ENCODE measurements at regions not wholly inside any gene's neighbourhood (a gene's known extent, or its start where the extent isn't known, plus 50 kb on each side); places are given as distances from the start of the nearest gene placed in this dataset.

DNA sequence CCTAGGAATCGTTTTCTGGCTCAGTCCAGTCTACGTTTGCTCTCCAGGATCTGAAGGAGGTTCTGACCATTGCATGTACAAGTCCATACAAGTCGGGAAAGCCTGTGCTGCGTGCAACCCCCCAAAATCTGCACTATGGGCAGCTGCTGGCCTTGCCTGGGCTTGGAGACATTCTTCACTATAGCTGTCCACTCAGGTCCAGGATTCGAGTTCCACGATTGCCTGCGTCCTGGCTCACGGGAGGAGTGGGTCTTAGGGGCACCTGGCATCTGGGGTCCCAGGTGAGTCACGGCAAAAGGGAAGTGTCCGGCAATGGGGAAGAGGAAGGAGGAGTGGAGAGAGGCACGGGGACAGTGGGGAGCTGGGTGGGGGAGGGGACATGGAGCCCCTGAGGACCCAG, 563.0 kb downstream of the BRD1 start:
- no peak for DNase-seq (ENCODE audit: low read depth in 3 of 3)

DNA sequence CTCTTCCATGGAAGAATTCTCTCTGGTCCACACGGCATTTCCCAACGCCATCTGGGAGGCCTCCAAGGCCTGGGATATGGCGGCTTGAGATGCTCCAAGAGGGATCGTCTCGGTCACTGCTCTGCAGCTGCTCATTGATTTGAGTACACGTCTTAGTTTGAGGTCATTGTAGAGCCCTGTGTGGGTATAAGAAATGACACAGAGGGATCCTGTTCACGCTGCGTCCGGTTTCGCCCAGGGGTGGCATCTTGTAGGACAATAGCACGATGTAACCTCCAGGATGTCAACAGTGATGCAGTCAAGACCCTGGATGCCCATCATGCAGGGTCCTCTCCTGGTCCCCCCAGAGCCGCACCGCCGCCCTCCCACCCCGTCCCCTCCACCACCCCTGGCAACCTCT, 564.6 kb downstream of the BRD1 start:
- DNase-seq (ENCODE audit: low read depth in 3 of 3), result no peak

DNA sequence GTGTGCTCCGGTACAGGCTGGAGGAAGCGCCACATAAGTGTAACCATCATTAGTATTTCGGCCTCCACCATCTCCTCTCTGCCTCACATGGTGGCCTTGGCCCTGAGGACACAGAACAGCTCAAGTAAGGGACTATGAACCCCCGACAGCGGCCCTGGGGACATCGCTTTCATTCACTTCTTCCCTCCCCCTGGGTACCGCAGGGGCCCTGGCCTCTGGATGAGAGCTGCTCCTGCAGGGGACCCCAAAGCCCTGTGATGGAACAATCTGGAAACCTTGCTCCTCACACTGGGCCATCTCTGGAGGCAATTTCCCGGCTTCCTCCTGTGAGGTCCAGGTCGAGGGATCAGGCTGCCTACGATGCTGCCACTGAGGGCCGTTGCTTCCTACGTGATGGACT, 565.5 kb downstream of the BRD1 start:
- DNase-seq (ENCODE audit: low read depth in 3 of 3), result no peak

DNA sequence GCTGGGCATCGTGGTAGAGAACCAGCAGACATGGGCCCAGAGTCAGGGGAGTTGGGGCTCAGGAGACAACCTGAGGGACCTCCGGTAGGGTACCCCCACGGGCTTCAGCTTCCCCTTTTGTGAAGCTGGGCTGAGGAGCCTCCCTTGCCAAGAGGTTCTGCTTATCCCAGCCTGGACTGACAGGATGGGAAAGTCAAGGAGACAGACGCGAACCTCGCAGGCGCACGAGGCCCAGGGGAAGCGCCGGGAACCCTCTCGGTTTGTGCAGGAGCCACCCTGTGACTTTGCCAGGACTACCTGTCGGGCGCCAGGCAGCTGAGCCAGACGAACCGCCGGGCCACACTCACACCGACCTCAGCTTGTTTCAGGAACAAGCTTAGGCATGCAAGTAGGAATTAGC, 566.1 kb downstream of the BRD1 start:
- no peak for DNase-seq (ENCODE audit: low read depth in 3 of 3)

DNA sequence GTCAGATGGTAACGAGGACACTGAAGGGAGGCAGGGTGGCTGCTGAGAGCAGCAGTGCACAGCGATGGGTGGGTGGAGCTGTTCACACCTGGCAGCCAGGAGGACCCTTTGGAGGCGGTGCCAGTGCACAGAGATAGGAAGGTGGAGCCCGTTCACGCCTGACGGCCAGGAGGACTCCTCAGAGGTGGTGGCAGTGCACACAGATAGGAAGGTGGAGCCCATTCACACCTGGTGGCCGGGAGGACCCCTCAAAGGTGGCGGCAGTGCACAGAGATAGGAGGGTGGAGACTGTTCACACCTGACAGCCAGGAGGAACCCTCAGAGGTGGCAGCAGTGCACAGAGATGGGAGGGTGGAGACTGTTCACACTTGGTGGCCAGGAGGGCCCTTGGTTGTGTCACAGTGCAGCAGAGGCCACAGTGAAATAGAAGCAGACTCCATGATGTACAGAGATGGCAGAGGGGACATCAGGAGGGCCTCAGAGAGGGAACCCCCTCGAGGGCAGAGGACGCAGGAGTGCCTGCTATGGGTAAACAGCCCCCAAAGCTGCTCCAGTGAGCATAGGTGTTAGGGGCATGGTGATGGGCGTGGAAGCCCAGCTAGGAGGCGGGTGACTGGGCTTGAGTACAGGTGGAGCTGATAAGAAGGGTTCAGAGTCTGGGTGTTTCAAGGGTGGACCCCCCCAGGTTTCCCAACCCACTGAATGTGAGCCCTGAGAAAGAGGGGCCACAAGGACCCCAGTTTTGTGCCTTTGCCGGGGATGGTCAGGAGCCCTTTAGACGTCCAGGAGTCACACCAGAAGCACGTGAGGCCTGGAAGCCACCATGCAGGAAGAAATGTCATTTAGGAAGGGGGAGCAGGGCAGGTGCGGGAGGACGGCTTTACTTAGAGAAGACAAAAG, 566.7 kb downstream of the BRD1 start:
- no peak for DNase-seq (ENCODE audit: low read depth in 3 of 3)

DNA sequence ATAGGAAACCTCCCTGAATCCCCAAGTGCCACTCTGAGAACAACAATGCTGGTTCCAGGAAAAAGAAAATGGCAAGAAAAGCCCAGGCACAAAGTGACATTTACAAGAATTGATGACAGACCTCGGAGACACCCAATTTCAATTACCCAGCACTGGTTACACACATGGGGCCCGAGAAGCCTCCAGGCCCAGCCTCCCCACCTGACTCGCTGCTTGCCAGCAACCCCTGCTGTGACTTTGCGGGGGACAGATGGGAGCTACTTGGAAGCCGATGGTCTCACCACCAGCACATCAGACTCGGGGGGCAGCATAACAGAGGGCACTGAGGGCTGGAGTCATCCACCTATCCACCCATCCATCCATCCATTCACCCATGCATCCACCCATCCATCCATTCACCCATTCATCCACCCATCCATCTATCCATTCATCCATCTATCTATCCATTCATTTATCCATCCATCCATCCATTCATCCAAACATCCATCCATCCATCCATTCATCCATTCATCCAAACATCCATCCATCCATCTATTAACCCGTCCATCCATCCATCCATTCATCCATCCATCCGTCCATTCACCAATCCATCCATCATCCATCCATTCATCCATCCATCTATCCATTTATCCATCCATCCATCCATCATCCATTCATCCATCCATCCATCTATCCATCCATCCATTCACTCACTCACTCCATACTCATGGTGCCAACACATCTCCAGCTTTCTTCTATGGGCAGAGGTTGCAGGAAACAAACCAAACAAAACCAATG, 567.6 kb downstream of the BRD1 start:
- DNase-seq (ENCODE audit: low read depth in 3 of 3), result no peak

DNA sequence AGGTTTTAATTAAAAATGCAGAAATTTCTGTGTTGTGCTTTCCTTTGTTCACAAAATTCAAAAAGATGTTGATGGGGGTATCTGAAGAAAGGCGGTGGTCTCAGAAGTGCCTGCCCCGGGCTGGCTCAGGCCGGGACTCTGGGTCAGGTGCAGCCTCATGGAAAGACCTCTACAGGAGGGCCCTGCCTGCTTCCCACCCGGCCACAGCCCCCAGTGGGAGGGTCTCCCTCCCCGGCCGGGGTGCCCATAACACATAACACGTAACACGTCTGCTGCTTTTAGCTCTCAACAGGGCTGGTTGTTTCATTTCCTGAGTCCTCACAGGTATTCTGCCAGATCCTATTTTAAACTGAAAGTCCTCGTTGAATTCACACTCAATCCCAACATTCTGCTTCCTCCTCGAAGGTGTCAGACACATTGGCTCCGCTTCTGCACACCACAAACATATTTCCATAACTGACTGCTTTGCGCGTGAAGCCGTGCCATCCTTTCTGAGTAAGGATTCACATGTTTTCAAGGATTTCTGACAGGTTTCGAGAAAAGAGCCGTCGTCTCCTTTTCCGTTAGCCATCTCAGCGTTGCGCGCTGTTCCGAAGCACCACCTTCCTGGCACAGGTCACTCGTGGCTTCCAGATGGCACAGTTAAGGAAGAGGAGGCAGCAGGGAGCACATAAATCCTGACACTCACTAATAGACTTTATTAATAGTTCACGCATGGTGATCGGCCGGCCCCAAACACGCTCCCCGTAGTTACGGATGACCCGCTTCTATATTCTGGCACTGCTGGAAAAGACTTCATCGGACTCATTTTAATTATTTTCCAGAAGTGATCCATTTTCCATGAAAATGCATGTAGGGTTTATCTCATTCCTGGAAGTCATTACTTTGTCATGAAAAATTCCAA, 569.3 kb downstream of the BRD1 start:
- DNase-seq (ENCODE audit: low read depth in 3 of 3), result no peak

DNA sequence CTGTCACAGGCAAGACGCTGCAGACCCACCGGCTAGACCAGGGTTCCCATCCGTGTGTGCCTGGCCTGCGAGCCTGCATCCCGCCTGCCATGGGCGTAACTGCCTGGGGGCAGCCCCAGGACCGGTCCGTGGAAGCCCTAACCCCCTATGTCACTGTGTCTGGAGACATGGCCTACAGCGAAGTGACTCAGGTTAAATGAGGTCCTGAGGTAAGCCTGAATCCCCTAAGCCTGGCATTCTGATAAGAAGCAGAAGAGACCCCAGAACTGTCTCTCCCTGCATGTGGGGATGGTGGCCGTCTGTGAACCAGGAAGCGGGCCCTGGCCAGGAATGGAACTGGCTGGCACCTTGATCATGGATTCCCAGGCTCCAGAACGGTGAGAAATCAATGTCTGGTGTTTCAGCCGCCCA, 570.1 kb downstream of the BRD1 start:
- DNase-seq (ENCODE audit: low read depth in 3 of 3), result no peak

DNA sequence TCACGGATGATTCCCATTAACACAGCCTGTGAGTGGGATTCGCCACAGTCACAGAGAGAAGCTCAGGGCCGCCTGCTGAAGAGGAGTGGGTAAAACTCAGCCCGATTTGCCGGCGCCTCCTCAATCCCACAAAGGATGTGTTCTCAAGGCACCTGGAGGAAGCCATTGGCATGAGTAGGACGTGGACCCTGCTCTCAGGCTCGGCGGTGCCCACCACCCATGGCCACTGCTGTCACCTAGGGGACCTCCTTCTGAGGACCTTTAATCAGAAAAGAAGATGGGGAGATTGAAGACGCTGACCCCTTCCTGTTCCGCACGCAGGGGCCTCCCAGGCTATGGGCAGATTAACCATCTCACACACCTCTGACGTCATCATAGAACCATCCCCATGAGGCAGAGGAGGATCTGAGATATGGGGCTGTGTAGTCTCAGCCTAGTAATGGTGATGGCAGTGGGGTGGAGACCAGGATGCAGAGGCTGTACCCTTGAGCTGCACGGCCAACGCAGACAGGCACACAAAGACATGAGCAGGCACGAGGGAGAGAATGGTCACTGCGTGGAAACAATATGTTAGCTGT, 571.8 kb downstream of the BRD1 start:
- no peak for DNase-seq (ENCODE audit: low read depth in 3 of 3)

DNA sequence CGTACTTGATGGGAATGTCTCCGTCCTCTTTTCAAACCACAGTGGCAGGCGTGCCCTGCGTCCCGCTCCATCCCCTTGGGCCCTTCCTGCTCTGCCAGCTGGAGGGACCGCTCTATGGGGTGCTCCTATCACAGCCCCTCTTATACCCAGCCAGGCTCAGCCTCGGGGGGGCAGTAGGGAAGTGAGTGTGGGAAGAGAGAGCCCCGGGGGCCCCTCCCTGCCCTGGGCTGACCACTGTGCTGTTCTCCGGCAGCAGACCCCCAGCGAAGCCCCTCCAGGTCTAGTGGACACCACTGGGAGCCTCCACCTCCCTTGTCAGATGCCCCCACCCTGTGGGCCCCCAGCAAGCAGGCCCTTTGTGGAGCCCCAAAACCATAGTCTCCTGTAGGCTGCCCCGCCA, 572.5 kb downstream of the BRD1 start:
- DNase-seq (ENCODE audit: low read depth in 3 of 3), result no peak

DNA sequence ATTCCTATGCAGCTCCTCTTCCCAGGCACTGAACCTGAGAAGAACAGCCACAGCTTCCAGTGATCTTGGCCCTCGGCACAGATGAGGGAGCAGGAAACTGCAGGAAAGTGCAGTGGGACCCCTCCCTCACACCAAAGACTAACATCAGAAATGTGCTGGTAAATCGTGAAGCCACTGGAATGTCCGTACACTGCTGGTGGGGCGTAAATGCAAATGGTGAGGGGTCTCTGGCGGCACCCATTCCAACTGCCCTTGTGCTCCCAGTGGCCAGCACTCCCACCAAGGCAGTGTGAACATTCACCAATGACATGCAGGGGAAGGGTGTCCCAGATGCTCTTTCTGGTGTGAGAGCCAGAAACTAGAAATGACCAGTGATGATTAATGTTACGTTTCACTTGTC, 574.0 kb downstream of the BRD1 start:
- DNase-seq (ENCODE audit: low read depth in 3 of 3), result no peak

DNA sequence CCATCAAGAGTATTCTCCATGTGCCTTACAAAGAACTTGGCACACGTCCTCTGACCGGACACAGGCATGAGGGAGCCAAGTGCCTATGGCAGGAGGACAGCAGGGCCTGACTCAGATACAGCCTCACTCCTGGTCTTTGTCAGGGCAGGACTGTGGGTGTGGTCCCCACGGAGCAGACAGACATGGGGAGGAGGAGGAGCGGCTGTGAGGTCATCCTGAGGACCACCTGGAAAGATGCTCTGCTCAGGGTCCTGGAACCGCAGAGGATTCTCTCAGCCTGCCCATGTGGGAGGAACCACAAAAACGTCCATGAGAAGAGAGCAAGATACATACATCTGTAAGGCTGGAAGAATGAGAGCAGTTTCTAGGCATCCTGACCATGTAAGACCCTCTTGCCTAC, 576.3 kb downstream of the BRD1 start:
- no peak for DNase-seq (ENCODE audit: low read depth in 3 of 3)

DNA sequence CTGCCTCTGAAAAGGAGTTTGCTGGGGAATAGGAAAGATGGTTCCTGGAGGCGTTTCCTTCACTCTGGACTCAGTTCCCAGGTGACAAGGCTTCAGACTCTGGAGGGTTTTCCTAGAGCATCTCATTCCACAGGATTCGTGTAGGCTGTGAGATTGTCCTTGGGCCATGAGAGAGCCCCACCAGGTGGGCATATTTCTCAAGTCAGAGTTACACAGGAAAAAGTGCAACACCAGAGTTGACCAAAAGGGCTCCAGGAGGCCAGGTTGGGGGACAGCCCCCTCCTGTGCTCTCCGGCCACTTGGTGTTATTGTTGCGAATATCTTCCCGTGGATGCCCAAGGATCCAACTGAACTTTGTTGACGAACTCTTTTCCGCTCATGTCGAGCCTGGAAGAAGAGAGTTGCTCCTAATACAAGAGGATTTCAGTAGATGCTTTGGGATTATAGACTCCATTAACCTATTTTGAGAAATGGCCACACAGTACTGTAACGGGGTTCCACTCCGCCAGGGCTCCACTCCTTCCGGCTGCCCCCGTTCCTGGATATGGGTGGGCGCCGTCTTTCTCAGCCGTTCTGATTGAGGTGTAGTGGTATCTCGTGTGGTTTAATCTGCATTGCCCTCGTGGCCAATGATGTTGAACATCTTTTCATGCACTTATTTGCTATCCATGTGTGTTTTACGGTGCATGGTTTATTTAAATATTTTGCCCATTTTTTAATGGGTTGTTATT, 580.3 kb downstream of the BRD1 start:
- no peak for DNase-seq (ENCODE audit: low read depth in 3 of 3)

DNA sequence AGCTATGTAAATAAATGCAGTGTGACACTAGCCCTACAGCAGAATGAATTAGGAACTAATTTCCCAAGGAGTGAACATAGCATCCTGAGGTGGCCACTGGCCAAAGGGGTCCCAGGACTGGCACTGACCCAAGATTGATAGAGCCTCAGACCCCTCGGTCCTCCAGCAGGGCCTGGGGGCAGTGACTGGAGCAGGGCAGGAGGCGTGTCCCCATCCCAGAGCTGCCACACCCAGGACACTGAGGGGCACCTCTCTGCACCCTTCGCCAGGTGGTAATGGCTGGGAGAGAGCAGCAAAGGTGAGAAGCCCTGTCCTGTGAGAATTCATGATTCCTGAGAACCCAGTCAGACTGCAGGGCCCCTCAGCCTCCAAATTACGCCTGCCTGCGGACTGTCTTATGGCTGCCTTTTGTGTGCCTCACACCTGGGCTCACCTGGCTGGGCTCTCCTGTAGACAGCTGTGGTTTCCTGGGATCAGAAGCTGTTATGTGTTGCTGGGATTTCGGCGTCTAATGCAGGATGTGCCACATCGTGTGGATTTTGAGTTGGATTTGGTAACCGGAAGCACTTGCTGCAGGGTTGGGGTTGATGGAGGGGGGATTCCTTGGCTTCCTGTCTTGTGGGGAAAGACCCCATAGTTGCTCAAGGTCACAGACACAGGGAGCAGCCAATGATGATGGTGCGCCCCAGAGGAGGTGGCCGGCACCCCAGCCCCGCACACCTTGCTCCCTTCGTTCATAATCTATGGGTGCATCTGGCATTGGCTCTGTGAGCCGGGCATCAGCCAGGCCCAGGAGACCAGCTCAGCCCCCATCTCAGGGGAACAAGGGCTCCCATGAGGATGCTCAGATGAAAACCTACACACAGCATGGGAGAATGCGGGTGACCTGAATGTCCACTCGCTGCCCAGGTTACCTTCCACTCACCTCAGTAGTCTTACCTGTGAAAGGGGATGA, 582.9 kb downstream of the BRD1 start:
- DNase-seq (ENCODE audit: low read depth in 3 of 3), result no peak

DNA sequence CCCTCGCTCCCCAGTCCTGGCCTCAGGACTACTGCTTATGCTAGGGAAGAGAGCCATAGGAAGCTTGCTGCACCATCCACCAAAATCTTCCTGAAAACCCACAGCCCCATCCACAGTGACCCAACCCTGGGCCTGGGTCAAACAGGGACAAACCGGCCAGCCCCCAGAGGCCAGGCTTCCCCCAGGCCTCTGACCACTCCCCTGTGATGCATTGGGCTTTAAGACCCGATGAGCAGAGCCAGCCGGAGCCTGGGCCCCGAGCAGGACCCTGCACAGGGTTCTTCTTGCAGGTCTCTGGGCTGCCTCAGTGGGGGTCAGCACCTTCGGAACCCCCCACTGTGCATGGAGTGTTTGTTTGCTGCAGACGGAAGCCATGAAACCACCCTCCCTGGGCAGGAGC, 583.7 kb downstream of the BRD1 start:
- DNase-seq (ENCODE audit: low read depth in 3 of 3), result no peak

DNA sequence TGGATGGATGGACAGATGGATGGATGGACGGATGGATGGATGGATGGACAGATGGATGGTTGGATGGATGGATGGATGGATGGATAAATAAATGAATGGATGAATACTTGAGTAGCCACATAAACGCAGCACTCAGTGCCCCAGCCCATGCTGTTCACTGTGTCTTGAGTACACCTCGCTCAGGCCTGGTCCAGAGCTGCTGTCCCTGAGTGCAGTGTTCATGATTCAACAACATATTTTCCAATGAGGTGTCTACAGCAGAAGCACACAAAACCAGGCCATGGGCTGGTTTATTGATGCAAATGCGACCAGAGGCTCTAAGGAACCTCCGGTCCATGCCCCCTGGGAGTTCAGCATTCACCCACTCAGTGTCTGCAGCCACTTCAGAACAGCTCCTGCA, 584.3 kb downstream of the BRD1 start:
- no peak for DNase-seq (ENCODE audit: low read depth in 3 of 3)

DNA sequence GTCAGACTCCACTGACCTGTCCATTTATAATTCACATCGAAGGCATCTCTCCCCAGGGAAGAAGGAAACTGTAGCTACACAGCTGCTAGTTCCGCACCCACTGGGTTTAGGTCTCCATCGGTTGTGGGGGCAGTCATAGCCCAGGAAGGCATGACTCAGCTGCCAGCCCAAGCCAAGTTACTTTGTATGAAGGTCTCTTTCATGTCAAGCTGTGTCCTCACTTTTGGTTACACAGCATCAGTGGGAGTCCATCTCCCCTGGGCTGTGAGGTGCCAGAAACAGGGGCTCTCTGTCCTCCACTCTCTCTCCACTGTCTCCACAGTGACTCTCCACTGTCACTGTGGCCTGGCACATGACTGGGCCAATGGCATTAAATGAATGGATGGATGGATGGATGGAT, 585.2 kb downstream of the BRD1 start:
- no peak for DNase-seq (ENCODE audit: low read depth in 3 of 3)

DNA sequence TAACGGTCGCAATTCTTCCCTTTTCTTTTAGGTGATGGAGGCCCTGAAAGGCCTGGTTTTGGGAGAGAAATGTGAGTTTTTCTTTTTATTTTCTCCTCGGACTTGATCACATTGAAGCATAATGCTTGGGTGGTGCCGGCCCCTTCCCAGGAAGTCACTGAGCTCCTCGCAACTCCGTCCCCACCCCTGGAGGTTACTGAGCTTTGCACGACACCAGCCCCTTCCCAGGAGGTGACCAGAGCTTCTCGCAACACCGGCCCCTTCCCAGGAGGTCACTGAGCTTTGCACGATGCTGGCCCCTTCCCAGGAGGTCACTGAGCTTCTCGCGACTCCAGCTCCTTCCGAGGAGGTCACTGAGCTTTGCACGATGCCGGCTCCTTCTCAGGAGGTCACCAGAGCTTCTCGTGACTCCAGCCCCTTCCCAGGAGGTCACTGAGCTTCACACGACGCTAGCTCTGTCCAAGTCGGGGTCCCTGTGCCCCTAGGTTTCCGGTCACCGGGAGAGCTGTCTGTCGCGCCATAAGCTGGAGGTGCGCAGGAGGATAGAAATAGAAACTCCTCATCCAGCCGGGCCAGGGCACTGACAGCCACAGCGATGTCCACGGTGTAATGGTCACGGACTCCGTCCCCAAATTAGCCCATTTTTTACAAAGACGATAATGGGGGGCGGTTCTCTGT, 586.4 kb downstream of the BRD1 start:
- DNase-seq (ENCODE audit: low read depth in 3 of 3), result no peak

DNA sequence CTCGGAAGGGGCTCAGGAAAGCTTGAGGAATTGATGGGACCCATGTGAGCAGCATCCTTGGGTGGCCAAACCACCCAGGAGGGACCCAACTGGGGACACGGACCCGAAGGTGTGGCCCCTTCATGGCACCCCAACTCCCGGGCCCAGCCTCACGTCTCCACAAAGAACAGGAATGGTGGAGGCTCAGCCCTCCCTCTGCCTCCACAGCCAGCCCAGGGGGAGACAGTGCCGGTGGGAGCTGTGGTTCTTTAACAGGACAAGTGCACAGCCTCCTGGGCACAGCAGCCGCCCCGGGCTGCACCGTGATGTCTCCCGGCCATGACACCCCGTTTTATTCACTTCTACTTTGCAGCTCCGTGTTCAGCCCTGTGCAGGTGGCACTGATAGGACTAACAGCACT, 587.2 kb downstream of the BRD1 start:
- DNase-seq (ENCODE audit: low read depth in 3 of 3), result no peak
